ENCODE measurements at regions not wholly inside any gene's neighbourhood (a gene's known extent, or its start where the extent isn't known, plus 50 kb on each side); places are given as distances from the start of the nearest gene placed in this dataset.

DNA sequence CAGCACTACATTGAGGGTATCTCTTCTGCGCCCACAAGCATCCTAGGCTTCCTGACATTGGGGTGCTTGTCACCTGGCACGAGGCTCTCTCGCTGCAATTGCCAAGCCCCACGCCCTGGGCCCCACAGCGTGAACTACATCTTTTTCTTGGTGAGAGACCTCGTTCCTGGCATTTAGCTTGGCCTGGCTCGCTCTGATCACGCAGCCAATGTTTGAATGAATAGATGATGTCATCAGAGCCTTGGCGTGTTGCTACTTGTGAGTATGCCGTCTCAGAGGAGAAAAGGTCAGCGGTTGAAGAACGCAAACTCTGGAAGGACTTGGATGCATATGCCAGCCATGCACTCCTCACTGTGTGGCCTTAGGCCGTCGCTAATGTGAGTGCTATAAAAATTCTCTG lies 150.2 kb upstream of the AUTS2 start:
- peaks cover 8% of the 10 kb centered on the region for H3K27me3 ChIP-seq (ENCODE audit: control insufficient read depth, insufficient read depth, low read length)
- DNase-seq = no peak
- H3K4me3 ChIP-seq (ENCODE audit: insufficient read depth, low read depth, low read length) = no peak overlapping the region
- H3K36me3 ChIP-seq (replicated peaks; ENCODE audit: control insufficient read depth, insufficient read depth, low read length) = no peaks in the 10 kb centered on the region

DNA sequence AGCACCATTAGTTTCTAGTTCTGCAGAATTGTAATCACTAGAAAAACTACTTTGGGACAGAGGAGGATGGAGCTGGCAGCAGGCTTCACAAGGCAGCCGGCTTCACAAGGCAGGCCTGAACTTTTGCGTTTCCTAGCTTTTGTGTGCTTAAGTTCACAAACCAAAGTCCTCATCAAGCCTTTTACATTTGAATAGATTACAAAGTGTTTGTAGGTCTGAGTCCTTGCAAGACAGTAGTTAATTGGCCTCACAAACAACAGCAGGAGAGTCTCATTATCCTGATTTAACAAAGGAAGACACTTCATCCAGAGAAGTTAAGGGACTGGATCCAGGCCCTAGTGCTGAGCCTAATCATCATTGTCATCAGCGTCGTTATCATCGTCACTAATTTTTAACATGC lies 147.8 kb upstream of the AUTS2 start:
- Histone ChIP-seq H3K27me3 (ENCODE audit: control insufficient read depth, insufficient read depth, low read length) (peaks cover 8% of the 10 kb centered on the region), H3K36me3 (replicated peaks; ENCODE audit: control insufficient read depth, insufficient read depth, low read length) (no peaks in the 10 kb centered on the region), H3K4me3 (ENCODE audit: insufficient read depth, low read depth, low read length) (no peak overlapping the region)
- DNase-seq = peak; percentile 35

DNA sequence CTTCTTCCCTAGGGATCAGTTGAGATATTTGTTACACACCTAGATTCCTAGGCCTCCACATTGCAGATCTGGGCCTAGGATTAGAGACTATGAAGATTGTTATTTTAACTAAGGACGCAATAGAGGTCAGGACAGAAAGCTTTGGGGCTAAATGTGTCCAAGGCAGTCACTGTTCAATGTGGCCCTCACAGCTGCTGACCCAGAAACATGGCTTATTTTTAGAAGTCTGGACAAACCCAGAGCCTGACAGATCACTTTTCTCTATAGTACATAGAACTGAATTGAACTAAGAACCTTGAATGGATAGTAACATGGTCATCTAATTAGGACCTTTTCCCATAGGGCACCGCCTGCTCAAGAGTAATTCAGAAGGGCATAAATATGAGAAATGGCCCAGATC lies 146.6 kb upstream of the AUTS2 start:
- DNase-seq = no peak
- peaks cover 8% of the 10 kb centered on the region for H3K27me3 ChIP-seq (ENCODE audit: control insufficient read depth, insufficient read depth, low read length)
- H3K36me3 ChIP-seq (replicated peaks; ENCODE audit: control insufficient read depth, insufficient read depth, low read length) = no peaks in the 10 kb centered on the region
- no peak overlapping the region for H3K4me3 ChIP-seq (ENCODE audit: insufficient read depth, low read depth, low read length)

DNA sequence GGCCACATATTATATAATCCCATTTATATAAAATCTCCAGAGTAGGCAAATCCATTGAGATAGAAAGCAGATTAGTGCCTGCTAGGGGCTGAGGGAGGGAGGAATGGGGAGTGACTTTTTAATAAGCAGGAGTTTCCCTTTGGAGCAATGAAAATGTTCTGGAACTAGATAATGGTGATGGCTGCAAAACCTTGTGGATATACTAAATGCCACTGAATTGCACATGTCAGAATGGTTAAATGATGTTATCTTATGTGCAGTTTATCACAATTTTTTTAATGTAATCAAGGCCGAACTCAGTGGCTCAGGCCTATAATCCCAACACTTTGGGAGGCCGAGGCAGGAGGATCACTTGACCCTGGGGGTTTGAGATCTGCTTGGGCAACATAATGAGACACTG lies 145.5 kb upstream of the AUTS2 start:
- Histone ChIP-seq H3K4me3 (ENCODE audit: insufficient read depth, low read depth, low read length) (no peak overlapping the region), H3K36me3 (replicated peaks; ENCODE audit: control insufficient read depth, insufficient read depth, low read length) (no peaks in the 10 kb centered on the region), H3K27me3 (ENCODE audit: control insufficient read depth, insufficient read depth, low read length) (peaks cover 8% of the 10 kb centered on the region)
- no peak for DNase-seq

DNA sequence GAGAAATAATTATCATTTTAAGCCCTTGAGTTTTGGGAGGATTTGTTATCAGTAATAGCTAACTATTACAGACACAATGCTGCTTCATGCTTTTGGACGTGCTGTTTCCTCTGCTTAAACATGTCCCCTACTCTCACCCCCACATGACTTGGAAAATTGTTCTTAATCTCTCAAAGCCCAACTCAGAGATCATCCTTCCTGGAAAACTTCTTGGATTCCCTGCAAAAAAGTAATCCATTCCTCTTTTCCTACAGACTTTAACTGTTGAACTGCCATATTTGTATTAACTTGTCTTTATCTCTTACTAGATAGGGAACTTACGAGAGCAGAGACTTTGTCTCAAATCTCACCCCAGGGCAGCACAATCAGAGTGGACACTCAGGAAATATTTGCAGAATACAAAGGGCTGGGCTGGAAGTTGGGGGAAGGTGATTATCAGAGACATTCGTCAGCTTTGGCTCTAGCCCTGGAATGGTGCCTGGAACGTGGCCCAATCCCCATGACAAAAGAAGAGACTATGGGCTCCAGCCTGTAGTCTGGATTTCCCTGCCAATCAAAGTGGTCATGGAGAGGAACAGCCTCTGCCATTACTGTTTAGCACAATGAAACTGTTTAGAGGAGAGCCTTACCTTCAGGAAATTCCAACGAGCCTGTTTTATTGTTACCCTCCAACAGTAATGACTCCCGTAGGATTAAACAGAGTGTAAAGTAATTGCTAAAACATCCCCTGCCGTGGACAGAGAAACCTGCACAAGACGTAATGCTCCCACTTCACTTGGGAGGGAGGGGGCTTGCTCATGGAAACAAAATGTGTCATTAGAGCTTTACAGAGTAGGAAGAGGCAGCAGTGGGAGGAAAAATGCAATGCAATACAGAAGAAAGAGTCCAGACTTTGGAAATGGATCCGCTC lies 140.4 kb upstream of the AUTS2 start:
- DNase-seq = peak; percentile 35
- H3K27me3 ChIP-seq (ENCODE audit: control insufficient read depth, insufficient read depth, low read length) = no peaks in the 10 kb centered on the region; the same call in 1 of the 2 replicates
- H3K4me3 ChIP-seq (ENCODE audit: insufficient read depth, low read depth, low read length) = no peak overlapping the region
- no peaks in the 10 kb centered on the region for H3K36me3 ChIP-seq (replicated peaks; ENCODE audit: control insufficient read depth, insufficient read depth, low read length)

DNA sequence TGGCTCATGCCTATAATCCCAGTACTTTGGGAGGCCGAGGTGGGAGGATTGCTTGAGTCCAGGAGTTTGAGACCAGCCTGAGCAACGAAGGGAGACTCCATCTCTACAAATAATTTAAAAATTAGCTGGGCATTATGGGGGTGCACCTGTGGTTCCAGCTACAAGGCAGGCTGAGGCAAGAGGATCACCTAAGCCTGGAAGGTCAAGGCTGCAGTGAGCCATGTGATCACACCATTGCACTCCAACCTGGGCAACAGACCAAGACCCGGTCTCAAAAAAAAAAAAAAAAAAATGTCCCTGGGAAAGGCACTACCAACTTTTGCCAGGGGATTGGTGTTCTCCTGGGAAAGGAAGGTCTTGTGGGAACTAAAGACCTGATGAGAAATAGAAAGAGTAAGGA lies 134.2 kb upstream of the AUTS2 start:
- no peaks in the 10 kb centered on the region for H3K36me3 ChIP-seq (replicated peaks; ENCODE audit: control insufficient read depth, insufficient read depth, low read length)
- H3K4me3 ChIP-seq (ENCODE audit: insufficient read depth, low read depth, low read length) = no peak overlapping the region
- no peak for DNase-seq
- no peaks in the 10 kb centered on the region for H3K27me3 ChIP-seq (ENCODE audit: control insufficient read depth, insufficient read depth, low read length)

DNA sequence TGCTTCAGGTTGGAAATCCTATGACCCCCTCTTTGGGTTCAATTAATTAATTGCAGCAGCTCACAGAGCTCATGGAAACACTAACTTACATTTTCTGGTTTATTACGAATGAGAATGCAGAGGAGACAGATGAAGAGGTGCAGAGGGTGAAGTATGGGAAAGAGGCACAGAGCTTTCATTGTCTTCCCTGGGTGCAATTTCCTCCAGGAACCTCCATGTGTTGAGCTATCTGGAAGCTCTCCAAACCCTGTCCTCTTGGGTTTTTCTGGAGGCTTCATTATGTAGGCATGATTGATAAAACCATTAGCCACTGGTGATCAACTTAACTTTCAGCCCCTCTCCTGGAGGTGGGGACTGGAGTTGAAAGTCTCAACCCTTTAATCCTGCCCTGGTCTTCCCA lies 133.0 kb upstream of the AUTS2 start:
- no peaks in the 10 kb centered on the region for H3K36me3 ChIP-seq (replicated peaks; ENCODE audit: control insufficient read depth, insufficient read depth, low read length)
- no peak overlapping the region for H3K4me3 ChIP-seq (ENCODE audit: insufficient read depth, low read depth, low read length)
- no peaks in the 10 kb centered on the region for H3K27me3 ChIP-seq (ENCODE audit: control insufficient read depth, insufficient read depth, low read length)
- no peak for DNase-seq

DNA sequence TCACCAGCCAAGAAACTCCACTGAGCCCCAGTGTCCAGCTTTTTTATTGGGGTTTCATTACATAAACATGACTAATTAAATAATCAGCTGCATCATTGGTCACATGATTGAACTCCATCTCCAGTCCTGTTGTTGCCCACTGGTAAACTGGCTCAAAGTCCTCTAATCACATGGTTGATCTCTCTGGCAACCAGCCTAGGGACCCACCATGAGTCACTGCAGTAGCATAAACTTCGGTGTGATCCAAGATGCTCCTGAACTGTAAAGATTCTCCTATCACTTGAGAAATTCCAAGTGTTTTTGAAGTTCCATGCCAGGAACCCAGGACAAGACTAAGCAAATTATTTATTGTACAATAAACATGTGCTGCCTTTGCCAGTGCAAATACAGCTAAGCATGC lies 130.4 kb upstream of the AUTS2 start:
- no peaks in the 10 kb centered on the region for H3K27me3 ChIP-seq (ENCODE audit: control insufficient read depth, insufficient read depth, low read length)
- no peak for DNase-seq
- no peaks in the 10 kb centered on the region for H3K36me3 ChIP-seq (replicated peaks; ENCODE audit: control insufficient read depth, insufficient read depth, low read length)
- H3K4me3 ChIP-seq (ENCODE audit: insufficient read depth, low read depth, low read length) = no peak overlapping the region

DNA sequence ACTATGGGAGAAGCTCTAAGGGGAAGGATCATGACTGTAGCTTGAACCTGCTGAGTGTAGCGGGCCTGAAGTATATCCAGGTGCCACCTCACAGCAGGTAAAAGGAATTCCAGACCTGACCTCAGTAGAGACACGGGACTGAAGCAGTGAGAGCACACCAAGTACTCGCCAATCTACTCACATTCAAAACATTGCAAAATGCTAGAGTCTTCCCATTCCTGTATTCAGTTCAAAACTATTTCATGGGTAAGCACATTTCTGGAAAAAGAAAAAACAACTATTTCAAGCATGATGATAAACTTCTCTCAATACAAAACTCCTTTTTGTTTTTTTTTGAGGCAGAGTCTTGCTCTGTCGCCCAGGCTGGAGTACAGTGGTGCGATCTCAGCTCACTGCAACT lies 121.9 kb upstream of the AUTS2 start:
- no peaks in the 10 kb centered on the region for H3K36me3 ChIP-seq (replicated peaks; ENCODE audit: control insufficient read depth, insufficient read depth, low read length)
- DNase-seq = no peak
- H3K4me3 ChIP-seq (ENCODE audit: insufficient read depth, low read depth, low read length) = no peak overlapping the region
- H3K27me3 ChIP-seq (ENCODE audit: control insufficient read depth, insufficient read depth, low read length) = no peaks in the 10 kb centered on the region

DNA sequence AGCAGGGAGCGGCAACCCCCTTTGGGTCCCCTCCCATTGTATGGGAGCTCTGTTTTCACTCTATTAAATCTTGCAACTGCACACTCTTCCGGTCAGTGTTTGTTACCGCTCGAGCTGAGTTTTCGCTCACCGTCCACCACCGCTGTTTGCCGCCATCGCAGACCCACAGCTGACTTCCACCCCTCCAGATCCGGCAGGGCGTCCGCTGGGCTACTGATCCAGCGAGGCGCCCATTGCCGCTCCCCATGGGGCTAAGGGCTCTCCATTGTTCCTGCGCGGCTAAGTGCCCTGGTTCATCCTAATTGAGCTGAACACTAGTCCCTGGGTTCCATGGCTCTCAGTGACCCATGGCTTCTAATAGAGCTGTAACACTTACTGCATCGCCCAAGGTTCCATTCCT lies 115.6 kb upstream of the AUTS2 start:
- Histone ChIP-seq H3K4me3 (ENCODE audit: insufficient read depth, low read depth, low read length) (no peak overlapping the region), H3K27me3 (ENCODE audit: control insufficient read depth, insufficient read depth, low read length) (no peaks in the 10 kb centered on the region), H3K36me3 (replicated peaks; ENCODE audit: control insufficient read depth, insufficient read depth, low read length) (no peaks in the 10 kb centered on the region)
- no peak for DNase-seq

DNA sequence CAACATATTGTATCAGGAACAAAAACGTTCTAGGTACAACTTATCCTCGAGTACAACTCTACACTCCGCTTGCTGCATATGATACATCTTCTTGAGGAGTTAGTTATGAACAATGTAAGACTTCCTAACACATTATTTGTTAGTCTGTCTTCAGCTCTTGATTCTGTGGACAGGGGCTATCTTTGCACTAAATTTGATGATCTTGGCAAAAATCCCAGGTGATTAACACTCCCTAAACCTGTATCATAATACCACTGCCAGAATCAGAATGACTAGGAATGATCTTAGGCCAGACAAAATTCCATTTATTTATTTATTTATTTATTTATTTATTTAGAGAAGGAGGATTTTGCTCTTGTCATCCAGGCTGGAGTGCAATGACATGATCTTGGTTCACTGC lies 108.7 kb upstream of the AUTS2 start:
- no peak overlapping the region for H3K4me3 ChIP-seq (ENCODE audit: insufficient read depth, low read depth, low read length)
- H3K36me3 ChIP-seq (replicated peaks; ENCODE audit: control insufficient read depth, insufficient read depth, low read length) = no peaks in the 10 kb centered on the region
- DNase-seq = no peak
- H3K27me3 ChIP-seq (ENCODE audit: control insufficient read depth, insufficient read depth, low read length) = no peaks in the 10 kb centered on the region

DNA sequence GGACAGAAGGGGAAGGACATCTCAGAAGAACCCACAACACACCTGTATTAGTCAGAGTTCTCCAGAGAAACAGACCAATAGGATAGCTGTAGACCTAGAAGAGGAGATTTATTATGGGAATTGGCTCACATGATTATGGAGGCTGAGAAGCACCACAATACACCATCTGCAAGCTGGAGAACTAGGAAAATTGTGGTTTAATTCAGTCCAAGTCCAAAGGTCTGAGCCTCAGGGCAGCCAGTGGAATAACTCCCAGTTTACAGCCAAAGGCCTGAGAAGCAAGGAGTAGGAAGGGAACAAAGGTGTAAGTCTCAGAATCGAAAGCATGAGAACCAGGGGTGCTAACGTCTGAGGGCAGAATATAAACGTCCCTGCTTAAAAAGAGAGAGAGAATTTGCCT lies 99.6 kb upstream of the AUTS2 start:
- DNase-seq = no peak
- H3K36me3 ChIP-seq (replicated peaks; ENCODE audit: control insufficient read depth, insufficient read depth, low read length) = no peaks in the 10 kb centered on the region
- H3K4me3 ChIP-seq (ENCODE audit: insufficient read depth, low read depth, low read length) = no peak overlapping the region
- no peaks in the 10 kb centered on the region for H3K27me3 ChIP-seq (ENCODE audit: control insufficient read depth, insufficient read depth, low read length)

DNA sequence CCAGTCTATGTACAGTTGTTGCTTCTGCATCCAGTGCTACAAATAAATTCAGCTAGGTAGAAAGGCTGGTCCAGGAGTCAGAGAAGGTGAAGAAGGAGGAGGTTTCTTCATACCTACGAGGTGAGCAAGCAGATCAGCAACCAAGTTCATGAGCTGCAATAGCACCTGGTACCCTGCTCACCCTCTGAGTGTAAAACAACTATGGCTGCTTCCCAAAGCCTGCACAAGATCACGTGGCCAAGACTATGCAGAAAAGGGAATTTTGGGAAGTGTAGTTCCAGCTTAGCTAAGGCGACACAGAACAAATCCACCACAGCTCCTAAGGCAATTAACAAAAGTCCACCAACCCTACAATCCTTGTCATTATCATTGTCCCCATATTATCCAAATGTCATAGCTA lies 95.9 kb upstream of the AUTS2 start:
- Histone ChIP-seq H3K36me3 (replicated peaks; ENCODE audit: control insufficient read depth, insufficient read depth, low read length) (no peaks in the 10 kb centered on the region), H3K4me3 (ENCODE audit: insufficient read depth, low read depth, low read length) (no peak overlapping the region), H3K27me3 (ENCODE audit: control insufficient read depth, insufficient read depth, low read length) (no peaks in the 10 kb centered on the region; the same call in 1 of the 2 replicates)
- no peak for DNase-seq

DNA sequence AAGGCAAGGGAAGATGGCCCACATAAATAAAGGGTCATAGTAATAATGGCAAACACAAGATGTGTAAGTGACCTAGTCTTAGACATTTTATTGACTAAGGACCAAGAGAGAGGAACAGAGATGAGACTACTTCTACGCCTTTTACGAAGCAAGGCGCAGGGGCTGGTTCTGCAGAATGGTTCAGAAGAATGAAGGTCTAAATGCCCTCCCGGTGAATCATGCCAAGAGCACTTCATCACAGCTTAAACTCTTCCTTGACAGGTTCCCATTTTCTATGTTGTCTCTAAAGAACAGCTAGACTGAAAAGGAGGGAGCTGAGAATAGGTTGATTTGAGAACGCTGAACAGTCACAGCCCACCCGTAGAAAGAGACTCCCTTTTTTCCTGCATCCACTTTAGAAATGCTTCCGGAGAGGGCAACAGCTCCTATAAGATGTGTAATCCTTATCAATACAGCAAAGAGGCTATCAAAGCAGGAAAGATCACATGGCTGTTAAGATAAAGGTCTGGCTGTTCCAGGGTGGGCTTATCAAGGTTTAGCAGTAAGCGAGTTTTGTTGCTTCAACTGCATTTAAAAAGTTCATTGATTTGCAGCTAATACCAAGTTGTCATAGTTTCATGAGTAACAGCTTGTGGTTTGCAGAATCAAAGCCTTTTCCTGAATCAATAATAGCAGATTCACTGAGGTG lies 93.4 kb upstream of the AUTS2 start:
- no peak for DNase-seq
- H3K36me3 ChIP-seq (replicated peaks; ENCODE audit: control insufficient read depth, insufficient read depth, low read length) = no peaks in the 10 kb centered on the region
- H3K27me3 ChIP-seq (ENCODE audit: control insufficient read depth, insufficient read depth, low read length) = no peaks in the 10 kb centered on the region; the same call in 1 of the 2 replicates
- H3K4me3 ChIP-seq (ENCODE audit: insufficient read depth, low read depth, low read length) = no peak overlapping the region

DNA sequence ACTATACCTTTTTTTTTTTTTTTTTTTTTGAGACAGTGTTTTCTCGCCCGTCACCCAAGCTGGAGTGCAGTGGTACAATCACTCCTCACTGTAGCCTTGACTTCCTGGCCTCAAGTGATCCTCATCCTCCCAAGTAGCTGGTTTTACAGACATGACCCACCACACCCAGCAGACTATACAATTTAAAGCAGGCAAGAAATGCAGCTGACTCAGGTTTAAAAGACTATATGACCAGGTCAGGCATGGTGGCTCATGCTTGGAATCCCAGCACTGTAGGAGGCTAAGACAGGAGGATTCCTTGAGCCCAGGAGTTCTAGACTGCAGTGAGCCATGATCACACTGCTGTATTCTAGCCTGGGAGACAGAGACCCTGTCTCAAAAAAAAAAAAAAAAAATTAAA lies 89.5 kb upstream of the AUTS2 start:
- H3K36me3 ChIP-seq (replicated peaks; ENCODE audit: control insufficient read depth, insufficient read depth, low read length) = no peaks in the 10 kb centered on the region
- no peak overlapping the region for H3K4me3 ChIP-seq (ENCODE audit: insufficient read depth, low read depth, low read length)
- no peak for DNase-seq
- no peaks in the 10 kb centered on the region; the same call in 1 of the 2 replicates for H3K27me3 ChIP-seq (ENCODE audit: control insufficient read depth, insufficient read depth, low read length)
